Upper lobe of left lung (tissue), 6 donors: ENCODE measurements at regions not wholly inside any gene's neighbourhood (a gene's known extent, or its start where the extent isn't known, plus 50 kb on each side); places are given as distances from the start of the nearest gene placed in this dataset.

Experiments
- ATAC-seq, 2 donors: fragments of 200-7000 bp; cut with Tn5 transposase; one replicate each; pipeline ENCODE4 v1.9.1; 2022; ENCODE audit warnings: mild to moderate bottlenecking in 2 of 2, moderate library complexity in 2 of 2; ENCODE audit not compliant: low FRiP score in 2 of 2
- DNase-seq, 2 donors: peaks; one replicate each; pipeline ENCODE4 v3.0.0-alpha.2; 2019 to 2020
- H3K27ac ChIP-seq, 4 donors: fragments of 200-600 bp; sonication (generic); one replicate each; pipeline ENCODE4 v1.5.1; 2016 to 2019
- H3K27me3 ChIP-seq, 4 donors: fragments of 200-600 bp; sonication (generic); one replicate each; pipeline ENCODE4 v1.5.1; 2017 to 2019
- H3K36me3 ChIP-seq, 4 donors: fragments of 200-600 bp; sonication (generic); one replicate each; pipeline ENCODE4 v1.5.1; 2016 to 2019
- H3K4me1 ChIP-seq, 4 donors: fragments of 200-600 bp; sonication (generic); one replicate each; pipeline ENCODE4 v1.5.1; 2018 to 2019
- H3K4me3 ChIP-seq, 4 donors: fragments of 200-600 bp; sonication (generic); one replicate each; pipeline ENCODE4 v1.5.1; 2017 to 2019; ENCODE audit warnings: mild to moderate bottlenecking in 2 of 4, moderate library complexity in 1 of 4
- H3K9me3 ChIP-seq, 4 donors: fragments of 200-600 bp; sonication (generic); one replicate each; pipeline ENCODE4 v1.5.1; 2018 to 2019
- CTCF ChIP-seq, 6 experiments: fragments of 450-650 bp in 4 of 6; fragments of 200-600 bp in 2 of 6; sonication (generic) in 2 of 6; IDR thresholded peaks; one replicate each; pipeline ENCODE4 v1.5.1; 2016 to 2019; ENCODE audit warnings: antibody characterized with exemption in 6 of 6
- EP300 ChIP-seq, 4 donors: sonication (generic); formaldehyde crosslinking; IDR thresholded peaks; one replicate each; pipeline ENCODE4 v1.5.1; 2017; ENCODE audit warnings: antibody characterized with exemption in 4 of 4, control low read depth in 2 of 4
- POLR2A ChIP-seq, 4 donors: fragments of 450-650 bp; IDR thresholded peaks; one replicate each; pipeline ENCODE4 v1.5.1; 2016 to 2017; ENCODE audit warnings: antibody characterized with exemption in 4 of 4, mild to moderate bottlenecking in 2 of 4
- POLR2AphosphoS5 ChIP-seq, 2 donors: sonication (generic); formaldehyde crosslinking; IDR thresholded peaks; one replicate each; pipeline ENCODE4 v1.5.1; 2017; ENCODE audit warnings: antibody characterized with exemption in 2 of 2
- WGBS, 2 donors: methylation state at CpG; one replicate each; pipeline ENCODE4 v1.1.5; 2017 to 2018; 5-methylcytosine and 5-hydroxymethylcytosine counted together
- donor health status: DM: no; HTN: no; CAD: no; lungs with moderate emphysema.
- donor health status: DM: no; HTN: yes; CAD: no; lungs with severe emphysema.

- Histone ChIP-seq H3K27ac (no peak overlapping the region), H3K36me3 (no peaks in the 10 kb centered on the region), H3K4me3 (no peak overlapping the region), H3K9me3 (no peaks in the 10 kb centered on the region), H3K27me3 (no peaks in the 10 kb centered on the region), H3K4me1 (no peaks in the 10 kb centered on the region)
- no peak for DNase-seq
- TF ChIP-seq EP300 (IDR thresholded peaks at IDR 0.05), result no peak
- no peak for TF ChIP-seq POLR2A (IDR thresholded peaks at IDR 0.05)
- TF ChIP-seq POLR2AphosphoS5 (IDR thresholded peaks at IDR 0.05), result no peak
- no peak for TF ChIP-seq CTCF (IDR thresholded peaks at IDR 0.05)
- ATAC-seq, result no peak
- 81 to 90% methylated on average over 1 of the region's 1 CpG for WGBS, 2 donors
Measured at GRCh38 chr2:145119225-145119624, 599.3 kb upstream of the ZEB2 start.

- no peaks in the 10 kb centered on the region for H3K36me3 ChIP-seq
- no peak for DNase-seq
Measured at GRCh38 chr2:145116834-145117725, 597.2 kb upstream of the ZEB2 start.

GRCh38 chr2:145116056-145116455 lies 596.1 kb upstream of the ZEB2 start:
- no peaks in the 10 kb centered on the region for H3K36me3 ChIP-seq
- ATAC-seq, result no peak
- TF ChIP-seq POLR2A (IDR thresholded peaks at IDR 0.05) (no peak), CTCF (IDR thresholded peaks at IDR 0.05) (no peak), POLR2AphosphoS5 (IDR thresholded peaks at IDR 0.05) (no peak), EP300 (IDR thresholded peaks at IDR 0.05) (no peak)
- WGBS, 2 donors, result 97 to 100% methylated on average over 2 of the region's 2 CpGs
- H3K4me1 ChIP-seq, result no peaks in the 10 kb centered on the region
- no peak for DNase-seq
- no peak overlapping the region for H3K4me3 ChIP-seq
- no peak overlapping the region for H3K27ac ChIP-seq
- no peaks in the 10 kb centered on the region for H3K9me3 ChIP-seq
- H3K27me3 ChIP-seq, result no peaks in the 10 kb centered on the region

More at GRCh38 chr2:145116834-145117725, 597.2 kb upstream of the ZEB2 start:
- ATAC-seq, result no peak
- Histone ChIP-seq H3K4me1 (no peaks in the 10 kb centered on the region), H3K27ac (no peak overlapping the region), H3K9me3 (no peaks in the 10 kb centered on the region), H3K27me3 (no peaks in the 10 kb centered on the region), H3K4me3 (no peak overlapping the region)
- WGBS, 2 donors, result 66 to 70% methylated on average over 5 of the region's 5 CpGs
- TF ChIP-seq CTCF (IDR thresholded peaks at IDR 0.05), result no peak

- no peak overlapping the region for H3K27ac ChIP-seq
- H3K36me3 ChIP-seq, result no peaks in the 10 kb centered on the region
- DNase-seq (no peak), ATAC-seq (no peak)
- H3K9me3 ChIP-seq, result no peaks in the 10 kb centered on the region
- no peak for TF ChIP-seq EP300 (IDR thresholded peaks at IDR 0.05)
- TF ChIP-seq POLR2A (IDR thresholded peaks at IDR 0.05), result no peak
- no peak for TF ChIP-seq CTCF (IDR thresholded peaks at IDR 0.05)
- TF ChIP-seq POLR2AphosphoS5 (IDR thresholded peaks at IDR 0.05), result no peak
- WGBS, 2 donors, result 55 to 56% methylated on average over 2 of the region's 2 CpGs
- H3K4me3 ChIP-seq, result no peak overlapping the region
- H3K27me3 ChIP-seq, result no peaks in the 10 kb centered on the region
- H3K4me1 ChIP-seq, result no peaks in the 10 kb centered on the region
Measured at GRCh38 chr2:145114726-145115125, 594.8 kb upstream of the ZEB2 start.

- Histone ChIP-seq H3K27ac (no peak overlapping the region), H3K9me3 (no peaks in the 10 kb centered on the region), H3K36me3 (no peaks in the 10 kb centered on the region), H3K27me3 (no peaks in the 10 kb centered on the region), H3K4me3 (no peak overlapping the region), H3K4me1 (no peaks in the 10 kb centered on the region)
- DNase-seq (no peak), ATAC-seq (no peak)
- TF ChIP-seq EP300 (IDR thresholded peaks at IDR 0.05) (no peak), POLR2A (IDR thresholded peaks at IDR 0.05) (no peak), POLR2AphosphoS5 (IDR thresholded peaks at IDR 0.05) (no peak), CTCF (IDR thresholded peaks at IDR 0.05) (no peak)
Measured at GRCh38 chr2:145112467-145112866, 592.5 kb upstream of the ZEB2 start.
